Vagina (tissue), 2 donors: ENCODE measurements at regions not wholly inside any gene's neighbourhood (a gene's known extent, or its start where the extent isn't known, plus 50 kb on each side); places are given as distances from the start of the nearest gene placed in this dataset.

Experiments
- DNase-seq, 2 donors: peaks; one replicate each; pipeline ENCODE4 v3.0.0-alpha.2; 2017; ENCODE audit errors: extremely low spot score in 2 of 2
- H3K27ac ChIP-seq: fragments of 200-600 bp; sonication (generic); one replicate; pipeline ENCODE4 v1.5.1; 2019
- H3K27me3 ChIP-seq: fragments of 200-600 bp; sonication (generic); one replicate; pipeline ENCODE4 v1.5.1; 2019
- H3K36me3 ChIP-seq, 2 donors: fragments of 200-600 bp; sonication (generic); one replicate each; pipeline ENCODE4 v1.5.1; 2017 to 2019
- H3K4me1 ChIP-seq: fragments of 200-600 bp; sonication (generic); one replicate; pipeline ENCODE4 v1.5.1; 2019
- H3K4me3 ChIP-seq, 2 donors: fragments of 200-600 bp; sonication (generic); 1 replicate in 1 of 2; 2 replicates in 1 of 2; pipeline ENCODE4 v1.5.1; 2016 to 2019
- H3K9me3 ChIP-seq: fragments of 200-600 bp; sonication (generic); one replicate; pipeline ENCODE4 v1.5.1; 2019
- POLR2A ChIP-seq, 2 donors: fragments of 450-650 bp; IDR thresholded peaks; one replicate each; pipeline ENCODE4 v1.6.1; 2017; ENCODE audit warnings: antibody characterized with exemption in 2 of 2, mild to moderate bottlenecking in 2 of 2, moderate library complexity in 2 of 2
- POLR2AphosphoS5 ChIP-seq, 2 donors: sonication (generic); formaldehyde crosslinking; IDR thresholded peaks; one replicate each; pipeline ENCODE4 v1.9.0; 2017; ENCODE audit warnings: antibody characterized with exemption in 2 of 2, mild to moderate bottlenecking in 2 of 2, low read depth in 1 of 2; ENCODE audit not compliant: insufficient read depth in 1 of 2
- intact Hi-C: fragments of 100-400 bp; cut with DNase I; formaldehyde crosslinking; loops from one replicate; pipeline ENCODE4 v1.15.1; 2023
- TF ChIP-seq, protein P1 (sequence below), 3 experiments: fragments of 450-650 bp in 2 of 3; fragments of 200-600 bp in 1 of 3; sonication (generic) in 1 of 3; IDR thresholded peaks; one replicate each; pipeline ENCODE4 v1.5.1; 2017 to 2019; ENCODE audit warnings: antibody characterized with exemption in 3 of 3, mild to moderate bottlenecking in 2 of 3, moderate library complexity in 2 of 3

DNA sequence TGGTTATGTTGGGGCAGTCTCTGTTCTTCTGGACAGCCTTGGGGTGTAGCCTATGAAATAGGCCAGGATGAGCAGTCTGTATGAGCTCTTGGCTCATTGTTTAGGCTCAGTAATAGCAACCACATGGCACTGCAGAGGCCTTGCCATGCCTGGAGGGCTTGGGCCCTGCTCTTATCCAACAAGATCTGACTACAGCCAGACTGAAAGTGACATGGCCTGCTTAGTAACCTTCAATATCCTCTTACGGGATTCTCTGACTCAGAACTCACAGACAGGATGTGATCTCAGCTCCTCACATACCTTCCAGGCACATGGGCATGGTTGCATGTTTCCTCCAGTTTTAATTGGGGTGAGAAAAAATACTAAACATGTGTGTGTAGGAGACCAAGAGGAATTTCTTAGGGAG is 289.3 kb downstream of the PTEN start:
- peak in 1 of 2 donors; percentile 78 for TF ChIP-seq POLR2AphosphoS5 (IDR thresholded peaks at IDR 0.05; ENCODE audit: insufficient read depth in 1 of 2, low read depth in 1 of 2)
- TF ChIP-seq POLR2A (IDR thresholded peaks at IDR 0.05): no peak
- TF ChIP-seq, protein P1, sequence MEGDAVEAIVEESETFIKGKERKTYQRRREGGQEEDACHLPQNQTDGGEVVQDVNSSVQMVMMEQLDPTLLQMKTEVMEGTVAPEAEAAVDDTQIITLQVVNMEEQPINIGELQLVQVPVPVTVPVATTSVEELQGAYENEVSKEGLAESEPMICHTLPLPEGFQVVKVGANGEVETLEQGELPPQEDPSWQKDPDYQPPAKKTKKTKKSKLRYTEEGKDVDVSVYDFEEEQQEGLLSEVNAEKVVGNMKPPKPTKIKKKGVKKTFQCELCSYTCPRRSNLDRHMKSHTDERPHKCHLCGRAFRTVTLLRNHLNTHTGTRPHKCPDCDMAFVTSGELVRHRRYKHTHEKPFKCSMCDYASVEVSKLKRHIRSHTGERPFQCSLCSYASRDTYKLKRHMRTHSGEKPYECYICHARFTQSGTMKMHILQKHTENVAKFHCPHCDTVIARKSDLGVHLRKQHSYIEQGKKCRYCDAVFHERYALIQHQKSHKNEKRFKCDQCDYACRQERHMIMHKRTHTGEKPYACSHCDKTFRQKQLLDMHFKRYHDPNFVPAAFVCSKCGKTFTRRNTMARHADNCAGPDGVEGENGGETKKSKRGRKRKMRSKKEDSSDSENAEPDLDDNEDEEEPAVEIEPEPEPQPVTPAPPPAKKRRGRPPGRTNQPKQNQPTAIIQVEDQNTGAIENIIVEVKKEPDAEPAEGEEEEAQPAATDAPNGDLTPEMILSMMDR (IDR thresholded peaks at IDR 0.05): no peak
- no peaks in the 10 kb centered on the region for H3K9me3 ChIP-seq
- intact Hi-C loops: no loop called here
- no peak overlapping the region for H3K4me3 ChIP-seq
- H3K27me3 ChIP-seq: no peaks in the 10 kb centered on the region
- H3K4me1 ChIP-seq: peaks cover 23% of the 10 kb centered on the region
- no peak for DNase-seq
- peak overlapping the region; percentile 24 for H3K27ac ChIP-seq
- H3K36me3 ChIP-seq: no peaks in the 10 kb centered on the region

DNA sequence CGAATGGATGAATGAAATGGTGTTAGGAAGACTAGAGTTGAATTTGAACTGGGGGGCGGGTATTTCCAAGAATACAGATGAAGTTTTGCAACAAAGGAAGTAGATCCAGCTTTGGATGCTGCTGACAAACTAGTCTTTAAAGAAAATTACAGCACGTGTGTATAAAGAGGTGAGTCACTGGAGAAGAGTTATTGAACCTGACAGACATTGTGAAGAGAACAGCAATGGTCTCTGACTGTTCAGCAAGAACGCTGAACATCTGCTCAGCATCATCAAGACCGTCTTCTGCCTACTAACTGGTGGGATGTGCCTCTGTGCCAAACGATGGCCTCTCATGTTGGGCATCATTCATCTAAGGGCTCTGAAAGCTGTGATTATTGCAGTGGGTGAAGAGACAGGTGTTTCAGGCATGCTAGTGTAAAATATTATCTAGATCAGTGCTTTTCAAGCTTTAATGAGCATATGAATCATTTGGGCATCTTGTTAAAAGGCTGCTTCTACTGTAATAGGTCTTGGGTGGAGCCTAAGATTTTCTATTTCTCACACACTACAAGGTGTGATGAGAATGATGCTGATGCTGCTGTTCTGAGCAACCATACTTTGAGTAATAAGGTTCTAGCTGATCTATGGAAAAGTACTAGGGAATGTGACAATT is 291.3 kb downstream of the PTEN start:
- intact Hi-C loops: loop anchor here (5.0 kb wide), 1 partner anchor 103 kb away; no protein-coding TSS in a partner anchor
- no peaks in the 10 kb centered on the region for H3K9me3 ChIP-seq
- TF ChIP-seq, protein P1 (IDR thresholded peaks at IDR 0.05): no peak
- TF ChIP-seq POLR2A (IDR thresholded peaks at IDR 0.05): no peak
- no peak for TF ChIP-seq POLR2AphosphoS5 (IDR thresholded peaks at IDR 0.05; ENCODE audit: insufficient read depth in 1 of 2, low read depth in 1 of 2)
- no peaks in the 10 kb centered on the region for H3K36me3 ChIP-seq
- no peak overlapping the region for H3K27ac ChIP-seq
- no peak overlapping the region for H3K4me3 ChIP-seq
- DNase-seq: no peak
- H3K27me3 ChIP-seq: no peaks in the 10 kb centered on the region
- peaks cover 35% of the 10 kb centered on the region for H3K4me1 ChIP-seq

- intact Hi-C loops: loop anchor here (5.0 kb wide), 1 partner anchor 101 kb away; no protein-coding TSS in a partner anchor
- no peaks in the 10 kb centered on the region for H3K27me3 ChIP-seq
- H3K9me3 ChIP-seq: no peaks in the 10 kb centered on the region
- H3K27ac ChIP-seq: peak overlapping the region; percentile 82
- TF ChIP-seq, protein P1 (IDR thresholded peaks at IDR 0.05): no peak
- TF ChIP-seq POLR2AphosphoS5 (IDR thresholded peaks at IDR 0.05; ENCODE audit: insufficient read depth in 1 of 2, low read depth in 1 of 2) (no peak), POLR2A (IDR thresholded peaks at IDR 0.05) (no peak)
- no peak overlapping the region for H3K4me3 ChIP-seq
- H3K36me3 ChIP-seq: no peaks in the 10 kb centered on the region
- DNase-seq: no peak
- peaks cover 35% of the 10 kb centered on the region for H3K4me1 ChIP-seq
Measured at GRCh38 chr10:88156341-88156740, 292.9 kb downstream of the PTEN start.

DNA sequence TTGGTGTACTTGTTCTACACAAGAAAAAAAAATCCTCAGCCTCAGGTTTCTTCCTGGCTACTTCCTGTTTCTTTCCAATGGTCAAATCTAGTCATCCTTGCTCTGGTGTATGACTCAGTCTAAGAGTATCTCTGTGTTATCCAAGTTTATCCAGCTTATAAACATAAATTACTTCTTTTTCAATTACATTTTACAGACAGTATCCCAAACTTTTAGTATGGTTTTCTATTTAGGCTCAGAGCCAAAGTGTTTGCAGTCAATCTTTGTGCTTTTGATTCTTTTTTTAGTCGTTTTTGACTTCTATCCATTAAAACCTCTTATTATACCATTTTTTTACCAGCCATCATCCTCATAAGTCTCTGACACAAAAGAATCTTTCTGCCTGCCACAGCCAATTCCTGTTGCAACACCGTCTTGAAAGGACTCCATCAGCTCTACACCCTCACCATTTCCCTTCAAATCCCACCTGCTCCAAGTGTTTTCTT is 294.6 kb downstream of the PTEN start:
- H3K27ac ChIP-seq: peak overlapping the region; percentile 82
- peak; percentile 38 to 77 for TF ChIP-seq POLR2AphosphoS5 (IDR thresholded peaks at IDR 0.05; ENCODE audit: insufficient read depth in 1 of 2, low read depth in 1 of 2)
- TF ChIP-seq POLR2A (IDR thresholded peaks at IDR 0.05): no peak
- TF ChIP-seq, protein P1 (IDR thresholded peaks at IDR 0.05): no peak

GRCh38 chr10:88158526-88159122 is 295.2 kb downstream of the PTEN start:
- TF ChIP-seq, protein P1 (IDR thresholded peaks at IDR 0.05): no peak
- TF ChIP-seq POLR2AphosphoS5 (IDR thresholded peaks at IDR 0.05; ENCODE audit: insufficient read depth in 1 of 2, low read depth in 1 of 2) (no peak), POLR2A (IDR thresholded peaks at IDR 0.05) (no peak)
- peaks cover 22% of the 10 kb centered on the region for H3K4me1 ChIP-seq
- peak overlapping the region; percentile 82 for H3K27ac ChIP-seq
- H3K4me3 ChIP-seq: no peak overlapping the region
- H3K27me3 ChIP-seq: no peaks in the 10 kb centered on the region
- H3K9me3 ChIP-seq: no peaks in the 10 kb centered on the region
- no peaks in the 10 kb centered on the region for H3K36me3 ChIP-seq
- no peak for DNase-seq
- intact Hi-C loops: loop anchor here (5.0 kb wide), 1 partner anchor 99 kb away; no protein-coding TSS in a partner anchor

More for the DNA sequence above, 294.6 kb downstream of the PTEN start:
- Histone ChIP-seq H3K4me3 (no peak overlapping the region), H3K27me3 (no peaks in the 10 kb centered on the region), H3K4me1 (peaks cover 26% of the 10 kb centered on the region), H3K36me3 (no peaks in the 10 kb centered on the region), H3K9me3 (no peaks in the 10 kb centered on the region)
- intact Hi-C loops: loop anchor here (5.0 kb wide), 1 partner anchor 99 kb away; no protein-coding TSS in a partner anchor
- no peak for DNase-seq
